Uterus (tissue), 3 donors: ENCODE measurements at regions not wholly inside any gene's neighbourhood (a gene's known extent, or its start where the extent isn't known, plus 50 kb on each side); places are given as distances from the start of the nearest gene placed in this dataset.

Experiments used
- DNase-seq, 2 donors: peaks; one replicate each; pipeline ENCODE4 v3.0.0-alpha.2; 2019 to 2020
- H3K27ac ChIP-seq, 2 donors: fragments of 200-600 bp; sonication (generic); 1 replicate in 1 of 2; 2 replicates in 1 of 2; pipeline ENCODE4 v1.5.1; 2016 to 2018
- H3K27me3 ChIP-seq, 2 donors: fragments of 200-600 bp; sonication (generic); one replicate each; pipeline ENCODE4 v1.5.1; 2018 to 2019; ENCODE audit warnings: control low read depth in 1 of 2
- H3K36me3 ChIP-seq, 2 donors: fragments of 200-600 bp; sonication (generic); one replicate each; pipeline ENCODE4 v1.5.1; 2019; ENCODE audit warnings: control low read depth in 1 of 2
- H3K4me1 ChIP-seq, 2 donors: fragments of 200-600 bp; sonication (generic); one replicate each; pipeline ENCODE4 v1.5.1; 2018 to 2019; ENCODE audit warnings: control low read depth in 1 of 2
- H3K4me3 ChIP-seq, 2 donors: fragments of 200-600 bp; sonication (generic); 1 replicate in 1 of 2; 2 replicates in 1 of 2; pipeline ENCODE4 v1.5.1; 2018 to 2019; ENCODE audit warnings: mild to moderate bottlenecking in 1 of 2
- H3K9me3 ChIP-seq, 2 donors: fragments of 200-600 bp; sonication (generic); one replicate each; pipeline ENCODE4 v1.5.1; 2019; ENCODE audit warnings: control low read depth in 1 of 2
- CTCF ChIP-seq, 4 experiments: fragments of 200-600 bp in 2 of 4; fragments of 450-650 bp in 2 of 4; sonication (generic) in 2 of 4; IDR thresholded peaks; one replicate each; pipeline ENCODE4 v1.5.1; 2016 to 2019; ENCODE audit warnings: antibody characterized with exemption in 4 of 4, mild to moderate bottlenecking in 2 of 4, moderate library complexity in 1 of 4
- POLR2A ChIP-seq, 2 donors: fragments of 450-650 bp; IDR thresholded peaks; one replicate each; pipeline ENCODE4 v1.6.1; 2016; ENCODE audit warnings: antibody characterized with exemption in 2 of 2, mild to moderate bottlenecking in 1 of 2, moderate library complexity in 1 of 2
- intact Hi-C: fragments of 100-400 bp; cut with DNase I; formaldehyde crosslinking; loops from one replicate; pipeline ENCODE4 v1.15.1; 2023; ENCODE audit warnings: low total_unique reads
- donor health status: DM: yes; HTN: yes; CAD: no.

- intact Hi-C loops, result no loop called here
- no peaks in the 10 kb centered on the region for H3K4me1 ChIP-seq
- TF ChIP-seq CTCF (IDR thresholded peaks at IDR 0.05), result no peak
- no peak for TF ChIP-seq POLR2A (IDR thresholded peaks at IDR 0.05)
Measured at GRCh38 chr5:6085341-6085860, 292.9 kb downstream of the MED10 start.

GRCh38 chr5:6084836-6085235 is 293.5 kb downstream of the MED10 start:
- H3K9me3 ChIP-seq, result no peaks in the 10 kb centered on the region
- no peak overlapping the region for H3K27ac ChIP-seq
- DNase-seq, result no peak
- H3K4me3 ChIP-seq, result no peak overlapping the region
- no peaks in the 10 kb centered on the region for H3K27me3 ChIP-seq
- H3K36me3 ChIP-seq, result no peaks in the 10 kb centered on the region
- TF ChIP-seq CTCF (IDR thresholded peaks at IDR 0.05) (no peak), POLR2A (IDR thresholded peaks at IDR 0.05) (no peak)
- no peaks in the 10 kb centered on the region for H3K4me1 ChIP-seq
- intact Hi-C loops, result no loop called here

More at GRCh38 chr5:6085341-6085860, 292.9 kb downstream of the MED10 start:
- no peak overlapping the region for H3K27ac ChIP-seq
- DNase-seq, result no peak
- no peak overlapping the region for H3K4me3 ChIP-seq
- no peaks in the 10 kb centered on the region for H3K36me3 ChIP-seq
- H3K9me3 ChIP-seq, result no peaks in the 10 kb centered on the region
- H3K27me3 ChIP-seq, result no peaks in the 10 kb centered on the region

GRCh38 chr5:6084376-6084775 is 294.0 kb downstream of the MED10 start:
- Histone ChIP-seq H3K4me1 (no peaks in the 10 kb centered on the region), H3K27me3 (no peaks in the 10 kb centered on the region), H3K9me3 (no peaks in the 10 kb centered on the region), H3K4me3 (no peak overlapping the region), H3K27ac (no peak overlapping the region), H3K36me3 (no peaks in the 10 kb centered on the region)
- no peak for DNase-seq
- intact Hi-C loops, result no loop called here
- TF ChIP-seq CTCF (IDR thresholded peaks at IDR 0.05) (no peak), POLR2A (IDR thresholded peaks at IDR 0.05) (no peak)

GRCh38 chr5:6083311-6083978 is 294.9 kb downstream of the MED10 start:
- intact Hi-C loops, result no loop called here

More at GRCh38 chr5:6083311-6083978, 294.9 kb downstream of the MED10 start:
- Histone ChIP-seq H3K4me3 (no peak overlapping the region), H3K27me3 (no peaks in the 10 kb centered on the region), H3K27ac (no peak overlapping the region), H3K9me3 (no peaks in the 10 kb centered on the region), H3K36me3 (no peaks in the 10 kb centered on the region), H3K4me1 (no peaks in the 10 kb centered on the region)
- no peak for DNase-seq
- TF ChIP-seq CTCF (IDR thresholded peaks at IDR 0.05) (no peak), POLR2A (IDR thresholded peaks at IDR 0.05) (no peak)
